ENCODE measurements at regions not wholly inside any gene's neighbourhood (a gene's known extent, or its start where the extent isn't known, plus 50 kb on each side); places are given as distances from the start of the nearest gene placed in this dataset.

GRCh38 chr12:32989705-32990104, 93.1 kb upstream of the PKP2 start:
- H3K9me3 ChIP-seq, result no peaks in the 10 kb centered on the region
- H3K4me1 ChIP-seq, result no peaks in the 10 kb centered on the region
- no peaks in the 10 kb centered on the region for H3K27me3 ChIP-seq
- no peak for DNase-seq
- H3K27ac ChIP-seq, result no peak overlapping the region
- H3K36me3 ChIP-seq, result no peaks in the 10 kb centered on the region
- TF ChIP-seq, protein P1, sequence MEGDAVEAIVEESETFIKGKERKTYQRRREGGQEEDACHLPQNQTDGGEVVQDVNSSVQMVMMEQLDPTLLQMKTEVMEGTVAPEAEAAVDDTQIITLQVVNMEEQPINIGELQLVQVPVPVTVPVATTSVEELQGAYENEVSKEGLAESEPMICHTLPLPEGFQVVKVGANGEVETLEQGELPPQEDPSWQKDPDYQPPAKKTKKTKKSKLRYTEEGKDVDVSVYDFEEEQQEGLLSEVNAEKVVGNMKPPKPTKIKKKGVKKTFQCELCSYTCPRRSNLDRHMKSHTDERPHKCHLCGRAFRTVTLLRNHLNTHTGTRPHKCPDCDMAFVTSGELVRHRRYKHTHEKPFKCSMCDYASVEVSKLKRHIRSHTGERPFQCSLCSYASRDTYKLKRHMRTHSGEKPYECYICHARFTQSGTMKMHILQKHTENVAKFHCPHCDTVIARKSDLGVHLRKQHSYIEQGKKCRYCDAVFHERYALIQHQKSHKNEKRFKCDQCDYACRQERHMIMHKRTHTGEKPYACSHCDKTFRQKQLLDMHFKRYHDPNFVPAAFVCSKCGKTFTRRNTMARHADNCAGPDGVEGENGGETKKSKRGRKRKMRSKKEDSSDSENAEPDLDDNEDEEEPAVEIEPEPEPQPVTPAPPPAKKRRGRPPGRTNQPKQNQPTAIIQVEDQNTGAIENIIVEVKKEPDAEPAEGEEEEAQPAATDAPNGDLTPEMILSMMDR (IDR thresholded peaks at IDR 0.05), result no peak
- TF ChIP-seq POLR2A (IDR thresholded peaks at IDR 0.05), result no peak
- no peak overlapping the region for H3K4me3 ChIP-seq

GRCh38 chr12:32988982-32989381, 92.4 kb upstream of the PKP2 start:
- Histone ChIP-seq H3K36me3 (no peaks in the 10 kb centered on the region), H3K4me1 (no peaks in the 10 kb centered on the region), H3K9me3 (no peaks in the 10 kb centered on the region), H3K27ac (no peak overlapping the region), H3K4me3 (no peak overlapping the region), H3K27me3 (no peaks in the 10 kb centered on the region)
- no peak for TF ChIP-seq POLR2A (IDR thresholded peaks at IDR 0.05)
- TF ChIP-seq, protein P1 (IDR thresholded peaks at IDR 0.05), result no peak
- DNase-seq, result no peak

DNA sequence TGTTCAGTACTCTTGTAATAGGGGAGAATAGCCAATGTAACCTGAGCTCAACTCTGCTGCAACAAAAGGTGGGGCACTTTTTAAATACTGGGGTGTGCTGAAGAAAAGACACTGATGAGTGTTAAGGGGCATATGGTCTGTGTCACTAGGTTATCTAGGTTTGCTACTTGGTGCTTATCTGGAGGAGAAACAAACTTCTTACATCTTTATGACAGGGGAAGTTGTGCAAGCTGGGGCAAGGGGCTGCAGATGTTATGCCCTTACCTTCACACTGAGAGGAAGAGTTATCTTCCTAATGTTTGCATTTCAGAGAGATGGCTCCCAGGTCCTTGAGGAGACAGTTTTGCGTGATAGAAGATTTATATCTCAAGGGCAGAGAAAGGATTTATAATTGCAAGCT, 90.9 kb upstream of the PKP2 start:
- no peak overlapping the region for H3K27ac ChIP-seq
- TF ChIP-seq POLR2A (IDR thresholded peaks at IDR 0.05), result no peak
- TF ChIP-seq, protein P1 (IDR thresholded peaks at IDR 0.05), result no peak
- H3K36me3 ChIP-seq, result no peaks in the 10 kb centered on the region
- H3K4me3 ChIP-seq, result no peak overlapping the region
- H3K4me1 ChIP-seq, result no peaks in the 10 kb centered on the region
- H3K27me3 ChIP-seq, result no peaks in the 10 kb centered on the region
- no peaks in the 10 kb centered on the region for H3K9me3 ChIP-seq
- DNase-seq, result no peak

DNA sequence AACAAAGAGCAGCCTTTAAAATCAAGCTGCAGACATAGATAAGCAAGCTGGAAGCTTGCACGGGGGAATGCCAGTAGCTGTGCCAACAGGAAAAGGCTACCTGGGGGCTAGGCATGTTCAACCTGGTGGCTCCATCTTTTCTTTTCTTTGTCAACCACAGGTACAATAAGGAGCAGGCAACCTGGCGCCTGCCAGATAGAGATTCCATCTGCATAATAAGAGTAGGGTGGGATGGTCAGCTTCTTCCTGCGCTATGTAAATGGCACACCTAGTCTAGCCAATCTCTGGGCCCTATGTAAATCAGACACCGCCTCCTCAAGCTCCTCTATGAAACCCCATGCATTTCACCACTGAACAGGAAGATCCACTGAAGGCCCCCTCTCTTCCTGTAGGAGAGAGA, 87.4 kb upstream of the PKP2 start:
- Histone ChIP-seq H3K9me3 (no peaks in the 10 kb centered on the region), H3K27me3 (no peaks in the 10 kb centered on the region), H3K27ac (no peak overlapping the region), H3K4me3 (no peak overlapping the region), H3K4me1 (no peaks in the 10 kb centered on the region), H3K36me3 (no peaks in the 10 kb centered on the region)
- TF ChIP-seq POLR2A (IDR thresholded peaks at IDR 0.05), result no peak
- TF ChIP-seq, protein P1 (IDR thresholded peaks at IDR 0.05), result no peak
- no peak for DNase-seq

GRCh38 chr12:32983332-32983731, 86.8 kb upstream of the PKP2 start:
- H3K36me3 ChIP-seq, result no peaks in the 10 kb centered on the region
- H3K27ac ChIP-seq, result no peak overlapping the region
- TF ChIP-seq, protein P1 (IDR thresholded peaks at IDR 0.05), result no peak
- no peak for TF ChIP-seq POLR2A (IDR thresholded peaks at IDR 0.05)
- DNase-seq, result no peak
- no peaks in the 10 kb centered on the region for H3K4me1 ChIP-seq
- no peaks in the 10 kb centered on the region for H3K27me3 ChIP-seq
- H3K4me3 ChIP-seq, result no peak overlapping the region
- no peaks in the 10 kb centered on the region for H3K9me3 ChIP-seq

GRCh38 chr12:32981139-32981538, 84.6 kb upstream of the PKP2 start:
- H3K4me3 ChIP-seq, result no peak overlapping the region
- H3K27ac ChIP-seq, result no peak overlapping the region
- no peaks in the 10 kb centered on the region for H3K27me3 ChIP-seq
- TF ChIP-seq, protein P1 (IDR thresholded peaks at IDR 0.05), result no peak
- TF ChIP-seq POLR2A (IDR thresholded peaks at IDR 0.05), result no peak
- H3K4me1 ChIP-seq, result no peaks in the 10 kb centered on the region
- no peaks in the 10 kb centered on the region for H3K36me3 ChIP-seq
- DNase-seq, result no peak
- no peaks in the 10 kb centered on the region for H3K9me3 ChIP-seq
